GM12878 (cell line): ENCODE measurements at regions not wholly inside any gene's neighbourhood (a gene's known extent, or its start where the extent isn't known, plus 50 kb on each side); places are given as distances from the start of the nearest gene placed in this dataset.

Experiments used
- BCL3 ChIP-seq: IDR thresholded peaks from 2 replicates; pipeline ENCODE4 v1.6.1; 2011; ENCODE audit warnings: borderline replicate concordance, low read depth, mild to moderate bottlenecking, moderate library complexity, low read length; ENCODE audit not compliant: insufficient read depth, poor library complexity, severe bottlenecking
- E2F4 ChIP-seq: IDR thresholded peaks from 2 replicates; pipeline ENCODE4 v1.6.1; 2012; ENCODE audit warnings: low read depth, low read length, improper control_type of control experiment
- ELK1 ChIP-seq: IDR thresholded peaks from 2 replicates; pipeline ENCODE4 v1.6.1; 2012; ENCODE audit warnings: low read depth, low read length, improper control_type of control experiment
- HDAC2 ChIP-seq: fragments of 200-600 bp; sonication (generic); IDR thresholded peaks from 2 replicates; pipeline ENCODE4 v1.6.1; 2017
- IRF4 ChIP-seq: IDR thresholded peaks from 2 replicates; pipeline ENCODE4 v1.6.1; 2011; ENCODE audit warnings: low read depth, low read length
- NR2C2 ChIP-seq: IDR thresholded peaks from 2 replicates; pipeline ENCODE4 v1.6.1; 2011; ENCODE audit warnings: borderline replicate concordance, low read depth; ENCODE audit not compliant: control insufficient read depth, insufficient read length
- PAX5 ChIP-seq: IDR thresholded peaks from 2 replicates; pipeline ENCODE4 v1.6.1; 2011; ENCODE audit warnings: low read depth, low read length, borderline replicate concordance
- SRF ChIP-seq, 2 experiments: IDR thresholded peaks; 2 replicates each; pipeline ENCODE4 v1.6.1; 2011; ENCODE audit warnings: low read depth in 2 of 2, low read length in 2 of 2, mild to moderate bottlenecking in 1 of 2, moderate library complexity in 1 of 2
- USF2 ChIP-seq: IDR thresholded peaks from 2 replicates; pipeline ENCODE4 v1.6.1; 2011; ENCODE audit warnings: low read depth, low read length, improper control_type of control experiment, borderline replicate concordance
- ZNF217 ChIP-seq: fragments of 450-650 bp; IDR thresholded peaks from 2 replicates; pipeline ENCODE4 v1.6.1; 2017; ENCODE audit warnings: antibody characterized with exemption, mild to moderate bottlenecking
- ZNF24 ChIP-seq: fragments of 450-650 bp; IDR thresholded peaks from 2 replicates; pipeline ENCODE4 v1.6.1; 2017; ENCODE audit warnings: antibody characterized with exemption, mild to moderate bottlenecking
- ZNF592 ChIP-seq: fragments of 450-650 bp; IDR thresholded peaks from 2 replicates; pipeline ENCODE4 v1.6.1; 2017; ENCODE audit warnings: mild to moderate bottlenecking, moderate library complexity

- TF ChIP-seq BCL3, result no peak
- TF ChIP-seq ZNF592, result no peak
- TF ChIP-seq HDAC2, result no peak
- TF ChIP-seq ZNF217, result no peak
- no peak for TF ChIP-seq ELK1
- no peak for TF ChIP-seq USF2
- TF ChIP-seq ZNF24, result no peak
- TF ChIP-seq SRF (IDR thresholded peaks at IDR 0.05; ENCODE audit: low read depth in 2 of 2, low read length in 2 of 2), result no peak
- no peak for TF ChIP-seq E2F4
- TF ChIP-seq PAX5, result no peak
- TF ChIP-seq IRF4, result no peak
- no peak for TF ChIP-seq NR2C2
Measured at GRCh38 chr9:78612091-78612490, 315.2 kb downstream of the PSAT1 start (continued).
